Fibroblast of villous mesenchyme (primary cell): ENCODE measurements at regions not wholly inside any gene's neighbourhood (a gene's known extent, or its start where the extent isn't known, plus 50 kb on each side); places are given as distances from the start of the nearest gene placed in this dataset. TPM values are rescaled to one million over a fixed set of nuclear protein-coding genes. Genes with fewer than 3 reads are reported as not detected.

Source experiments
- DNase-seq: peaks from one replicate; pipeline ENCODE4 v3.0.0-alpha.2; 2010; ENCODE audit warnings: low read depth
- H3K4me3 ChIP-seq: 2 replicates; pipeline ENCODE4 v1.5.1; 2011; ENCODE audit warnings: low read depth, mild to moderate bottlenecking, low read length
- small RNA-seq: library from RNA; depleted of rRNA; stranded (forward); fragments of <200 nt; gene quantifications from one replicate; pipeline ENCODE3, GENCODE V24; 2012
- TF ChIP-seq, protein P1 (sequence below): IDR thresholded peaks from 2 replicates; pipeline ENCODE4 v1.5.1; 2012; ENCODE audit warnings: low read depth, mild to moderate bottlenecking, low read length; ENCODE audit not compliant: insufficient read depth

DNA sequence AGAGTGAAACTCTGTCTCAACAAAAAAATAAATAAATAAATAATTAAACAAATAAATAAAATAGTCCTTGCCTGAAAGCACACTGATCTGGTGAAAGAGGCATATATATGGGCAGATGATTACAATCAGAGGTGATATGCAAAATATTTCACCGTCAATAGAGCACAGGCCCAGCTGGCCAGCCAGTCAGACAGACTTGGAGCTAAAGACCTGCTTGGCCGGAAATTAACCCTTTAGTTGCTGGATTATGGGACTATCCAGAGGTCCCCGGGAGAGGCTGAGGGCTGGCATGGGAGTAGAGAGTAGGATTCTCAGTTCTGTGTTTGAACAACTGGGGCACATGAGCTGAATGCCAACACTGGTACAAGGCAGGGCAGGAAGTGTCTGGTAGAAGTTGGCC is 59.1 kb upstream of the CTNNB1 start:
- DNase-seq = no peak
- TF ChIP-seq, protein P1, sequence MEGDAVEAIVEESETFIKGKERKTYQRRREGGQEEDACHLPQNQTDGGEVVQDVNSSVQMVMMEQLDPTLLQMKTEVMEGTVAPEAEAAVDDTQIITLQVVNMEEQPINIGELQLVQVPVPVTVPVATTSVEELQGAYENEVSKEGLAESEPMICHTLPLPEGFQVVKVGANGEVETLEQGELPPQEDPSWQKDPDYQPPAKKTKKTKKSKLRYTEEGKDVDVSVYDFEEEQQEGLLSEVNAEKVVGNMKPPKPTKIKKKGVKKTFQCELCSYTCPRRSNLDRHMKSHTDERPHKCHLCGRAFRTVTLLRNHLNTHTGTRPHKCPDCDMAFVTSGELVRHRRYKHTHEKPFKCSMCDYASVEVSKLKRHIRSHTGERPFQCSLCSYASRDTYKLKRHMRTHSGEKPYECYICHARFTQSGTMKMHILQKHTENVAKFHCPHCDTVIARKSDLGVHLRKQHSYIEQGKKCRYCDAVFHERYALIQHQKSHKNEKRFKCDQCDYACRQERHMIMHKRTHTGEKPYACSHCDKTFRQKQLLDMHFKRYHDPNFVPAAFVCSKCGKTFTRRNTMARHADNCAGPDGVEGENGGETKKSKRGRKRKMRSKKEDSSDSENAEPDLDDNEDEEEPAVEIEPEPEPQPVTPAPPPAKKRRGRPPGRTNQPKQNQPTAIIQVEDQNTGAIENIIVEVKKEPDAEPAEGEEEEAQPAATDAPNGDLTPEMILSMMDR = no peak
- H3K4me3 ChIP-seq = no peak overlapping the region

DNA sequence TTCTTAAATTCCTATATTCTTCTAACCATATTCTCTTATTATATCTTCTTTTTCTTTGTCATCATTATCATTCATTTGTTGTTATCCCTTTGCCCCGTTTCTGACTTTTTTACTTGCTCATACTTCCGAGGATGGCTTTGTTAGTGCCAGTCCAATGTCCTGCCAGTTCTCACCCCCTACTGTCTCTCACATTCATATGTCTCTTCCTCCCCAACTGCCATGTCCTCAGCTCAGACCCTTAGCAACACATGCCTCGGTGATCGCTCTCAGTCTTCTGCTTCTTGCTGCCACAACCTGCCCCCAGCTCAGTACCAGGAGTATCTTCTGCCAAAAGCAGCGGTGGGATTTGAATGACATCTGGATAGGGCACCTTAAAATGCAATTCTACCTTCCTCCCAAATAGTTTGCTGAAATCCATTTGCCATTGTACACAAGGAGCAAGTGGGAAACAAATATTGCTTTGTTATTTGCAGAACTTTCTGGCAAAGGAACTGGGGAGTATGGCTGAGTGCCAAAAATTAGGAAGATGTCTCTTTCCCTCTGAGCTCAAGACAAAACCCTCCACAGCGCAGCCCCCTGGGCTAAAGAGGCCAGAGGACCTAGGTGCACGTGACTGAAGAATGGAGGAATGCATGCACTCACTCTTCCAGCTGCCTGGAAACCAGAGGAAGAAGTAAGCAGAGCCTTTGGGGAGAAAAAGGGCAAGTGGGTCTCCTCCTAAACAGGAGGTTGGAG is 57.7 kb upstream of the CTNNB1 start:
- H3K4me3 ChIP-seq = no peak overlapping the region
- no peak for DNase-seq
- TF ChIP-seq, protein P1 = no peak

DNA sequence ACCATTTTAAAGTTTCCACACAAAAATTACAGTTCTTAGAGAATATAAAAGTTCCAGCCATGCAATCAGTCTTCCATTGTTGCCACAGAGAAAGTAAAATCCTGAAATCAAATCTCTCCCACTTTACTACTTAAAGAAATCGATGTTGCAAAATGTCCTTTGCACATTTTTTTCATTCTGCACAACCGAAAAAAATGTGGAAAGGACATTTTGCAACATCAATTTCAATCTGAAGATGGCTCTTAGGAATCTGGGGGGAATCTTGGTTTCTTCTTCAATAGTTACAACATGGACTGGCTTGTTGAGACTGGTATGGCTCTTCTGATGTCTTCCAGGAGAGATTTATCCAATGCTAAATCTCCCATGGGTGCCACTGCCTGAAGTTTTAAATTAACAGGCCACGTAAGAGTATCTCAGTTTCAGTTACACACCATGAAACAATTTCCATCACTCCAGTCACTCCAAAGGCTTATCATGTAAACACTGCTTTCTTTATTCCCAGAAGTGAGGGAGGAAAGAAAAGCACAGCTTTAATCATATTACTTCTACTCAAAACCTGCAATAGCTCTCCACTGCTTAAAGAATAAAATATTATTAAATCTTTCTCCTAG is 55.8 kb upstream of the CTNNB1 start:
- no peak for DNase-seq
- TF ChIP-seq, protein P1 = no peak
- no peak overlapping the region for H3K4me3 ChIP-seq

DNA sequence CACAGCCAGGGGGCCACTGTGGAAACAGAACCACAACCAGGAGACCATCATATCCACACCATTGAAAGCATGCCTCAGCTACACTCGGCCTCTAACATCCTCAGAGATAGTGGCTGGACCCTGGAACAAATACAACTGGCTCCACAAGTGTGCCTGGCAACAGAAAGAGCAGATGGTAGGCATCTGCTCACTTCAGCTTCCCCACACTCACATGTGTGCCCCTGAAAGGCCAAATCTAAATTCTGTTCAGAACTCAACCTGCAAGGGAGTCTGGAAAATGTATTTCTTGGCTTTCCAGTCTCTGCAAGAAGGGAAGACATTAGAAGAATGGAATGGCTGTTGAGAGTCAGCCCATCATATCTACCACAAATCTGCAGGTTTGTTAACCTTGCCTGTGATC is 54.7 kb upstream of the CTNNB1 start:
- no peak for DNase-seq
- TF ChIP-seq, protein P1 = no peak
- no peak overlapping the region for H3K4me3 ChIP-seq

DNA sequence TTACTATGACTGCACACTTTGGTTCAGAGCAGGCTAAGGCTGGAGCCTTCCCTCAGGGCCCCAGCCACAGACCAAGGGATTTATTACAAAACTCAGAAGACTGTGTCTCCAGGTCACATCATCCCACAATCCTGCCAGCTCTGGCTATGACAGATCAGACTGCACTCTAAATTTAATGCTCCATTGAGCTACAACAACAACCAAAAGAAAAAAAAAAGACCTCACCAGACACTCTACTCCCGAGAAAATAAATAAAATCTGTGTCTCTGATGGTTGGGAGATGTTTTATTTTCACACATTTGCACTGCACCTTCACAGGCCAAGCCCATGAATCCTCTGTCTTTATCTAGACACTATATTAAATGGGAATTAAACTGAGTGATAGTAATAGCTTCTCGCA is 50.8 kb upstream of the CTNNB1 start:
- TF ChIP-seq, protein P1 = no peak
- DNase-seq = no peak
- no peak overlapping the region for H3K4me3 ChIP-seq

DNA sequence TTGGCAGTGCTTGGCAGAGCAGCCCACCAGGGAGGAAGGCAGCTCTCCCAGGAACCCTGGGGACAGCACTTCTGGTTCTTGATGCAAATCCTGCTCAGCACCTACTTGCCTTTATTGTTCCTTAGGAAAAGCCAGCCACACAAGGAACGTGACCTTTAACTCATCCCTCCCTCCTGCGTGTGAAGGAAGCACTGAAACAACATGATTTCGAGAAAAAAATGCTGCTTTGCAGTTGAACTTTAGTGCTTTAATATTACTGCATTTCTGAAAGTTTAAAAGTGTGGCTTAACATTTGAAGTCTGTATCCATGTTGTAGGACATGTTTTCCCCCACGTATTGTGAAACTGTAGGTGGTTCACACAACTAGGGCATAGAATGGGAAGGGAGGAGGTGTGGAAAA is 50.4 kb upstream of the CTNNB1 start:
- DNase-seq = no peak
- no peak overlapping the region for H3K4me3 ChIP-seq
- TF ChIP-seq, protein P1 = no peak

Small RNAs in the stretch of these regions (small RNA-seq; reads per million reads assigned to genes)
- gene AC099560.2 = not detected
- gene HMGN2P24 = not detected
